ENCODE measurements at regions not wholly inside any gene's neighbourhood (a gene's known extent, or its start where the extent isn't known, plus 50 kb on each side); places are given as distances from the start of the nearest gene placed in this dataset.

DNA sequence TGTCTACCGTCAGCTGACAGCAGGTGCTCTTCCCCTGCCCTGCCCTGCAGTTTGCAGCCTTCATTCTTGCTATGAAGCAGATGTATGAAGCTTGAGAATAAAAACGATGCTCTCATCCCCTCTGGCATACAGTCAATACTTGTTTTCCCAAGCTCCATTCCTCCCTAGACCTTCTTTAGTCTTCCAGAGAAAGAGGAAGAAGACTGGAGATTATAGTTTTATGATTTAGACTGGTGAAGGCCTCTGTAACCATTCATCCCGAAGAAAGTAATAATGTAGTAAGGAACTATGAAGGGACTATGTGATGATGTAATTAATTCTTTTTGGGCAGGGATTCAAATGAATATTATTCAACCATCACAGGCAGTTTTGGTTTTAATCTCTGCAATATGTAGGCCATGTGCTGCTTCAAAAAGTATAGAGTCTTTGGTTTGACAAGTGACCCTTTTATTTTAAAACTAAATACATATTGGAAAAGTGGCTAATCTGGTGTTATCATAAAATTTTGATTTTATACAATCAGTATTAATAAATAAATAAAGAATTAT lies 242.4 kb upstream of the KIAA1217 start:
- Histone ChIP-seq H3K27ac (no peak overlapping the region), H3K4me1 (no peaks in the 10 kb centered on the region), H3K9me3 (no peaks in the 10 kb centered on the region), H3K36me3 (no peaks in the 10 kb centered on the region), H3K27me3 (no peaks in the 10 kb centered on the region), H3K4me3 (no peak overlapping the region)
- no peak for DNase-seq (ENCODE audit: low spot score in 2 of 2)
- intact Hi-C loops (cut with DNase I; ENCODE audit: low total_unique reads), result no loop called here
- no peak for TF ChIP-seq POLR2A (IDR thresholded peaks at IDR 0.05)
- no peak for TF ChIP-seq POLR2AphosphoS5 (IDR thresholded peaks at IDR 0.05)
- TF ChIP-seq, protein P1, sequence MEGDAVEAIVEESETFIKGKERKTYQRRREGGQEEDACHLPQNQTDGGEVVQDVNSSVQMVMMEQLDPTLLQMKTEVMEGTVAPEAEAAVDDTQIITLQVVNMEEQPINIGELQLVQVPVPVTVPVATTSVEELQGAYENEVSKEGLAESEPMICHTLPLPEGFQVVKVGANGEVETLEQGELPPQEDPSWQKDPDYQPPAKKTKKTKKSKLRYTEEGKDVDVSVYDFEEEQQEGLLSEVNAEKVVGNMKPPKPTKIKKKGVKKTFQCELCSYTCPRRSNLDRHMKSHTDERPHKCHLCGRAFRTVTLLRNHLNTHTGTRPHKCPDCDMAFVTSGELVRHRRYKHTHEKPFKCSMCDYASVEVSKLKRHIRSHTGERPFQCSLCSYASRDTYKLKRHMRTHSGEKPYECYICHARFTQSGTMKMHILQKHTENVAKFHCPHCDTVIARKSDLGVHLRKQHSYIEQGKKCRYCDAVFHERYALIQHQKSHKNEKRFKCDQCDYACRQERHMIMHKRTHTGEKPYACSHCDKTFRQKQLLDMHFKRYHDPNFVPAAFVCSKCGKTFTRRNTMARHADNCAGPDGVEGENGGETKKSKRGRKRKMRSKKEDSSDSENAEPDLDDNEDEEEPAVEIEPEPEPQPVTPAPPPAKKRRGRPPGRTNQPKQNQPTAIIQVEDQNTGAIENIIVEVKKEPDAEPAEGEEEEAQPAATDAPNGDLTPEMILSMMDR (IDR thresholded peaks at IDR 0.05), result no peak

DNA sequence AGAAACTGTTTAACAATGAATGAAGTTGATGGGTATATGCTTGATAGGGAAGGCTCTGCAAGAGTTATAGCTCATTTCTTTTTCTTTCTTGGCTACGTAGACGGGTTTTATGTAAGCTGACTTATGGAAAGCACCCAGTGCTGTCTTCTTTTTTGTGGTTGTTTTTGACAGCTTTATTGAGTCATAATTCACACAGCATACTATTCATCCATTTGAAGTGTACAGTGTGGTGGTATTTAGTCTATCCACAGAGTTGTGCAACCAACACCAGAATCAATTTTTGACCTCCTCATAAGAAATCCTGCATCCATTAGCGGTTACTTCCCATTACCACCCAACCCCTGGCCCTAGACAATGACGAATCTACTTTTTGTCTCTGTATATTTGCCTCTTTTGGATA lies 240.6 kb upstream of the KIAA1217 start:
- intact Hi-C loops (cut with DNase I; ENCODE audit: low total_unique reads), result no loop called here

DNA sequence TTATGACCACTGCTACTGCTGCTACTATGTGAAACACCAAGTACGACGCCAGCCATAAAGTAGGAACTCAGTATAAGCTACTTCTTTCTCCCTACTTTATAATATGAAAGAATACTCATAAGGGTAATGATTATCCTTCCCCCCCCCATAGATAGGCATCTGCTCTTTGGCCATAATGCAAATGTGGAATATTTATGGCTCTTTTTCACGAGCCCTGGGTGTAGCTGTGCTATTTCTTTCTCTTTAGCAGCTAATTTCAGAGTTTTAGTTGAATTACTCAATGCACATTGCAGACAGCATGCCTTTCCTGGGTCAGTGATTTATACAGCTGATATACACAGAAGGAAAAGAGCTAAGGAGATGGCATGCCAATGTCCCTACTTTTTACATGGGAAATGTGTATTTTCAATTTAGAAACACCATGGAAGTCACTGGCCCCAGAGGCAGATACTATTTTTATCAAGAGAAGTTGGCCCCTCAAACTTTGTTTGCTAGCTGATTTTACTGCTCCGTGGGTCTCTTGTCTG lies 234.1 kb upstream of the KIAA1217 start:
- intact Hi-C loops (cut with DNase I; ENCODE audit: low total_unique reads), result no loop called here
- Histone ChIP-seq H3K27me3 (no peaks in the 10 kb centered on the region), H3K9me3 (no peaks in the 10 kb centered on the region), H3K4me3 (no peak overlapping the region), H3K27ac (no peak overlapping the region), H3K4me1 (no peaks in the 10 kb centered on the region), H3K36me3 (no peaks in the 10 kb centered on the region)
- no peak for DNase-seq (ENCODE audit: low spot score in 2 of 2)
- TF ChIP-seq POLR2AphosphoS5 (IDR thresholded peaks at IDR 0.05), result no peak

More for the DNA sequence above, 240.6 kb upstream of the KIAA1217 start:
- Histone ChIP-seq H3K27ac (no peak overlapping the region), H3K4me1 (no peaks in the 10 kb centered on the region), H3K27me3 (no peaks in the 10 kb centered on the region), H3K4me3 (no peak overlapping the region), H3K36me3 (no peaks in the 10 kb centered on the region), H3K9me3 (no peaks in the 10 kb centered on the region)
- DNase-seq (ENCODE audit: low spot score in 2 of 2), result no peak
- no peak for TF ChIP-seq POLR2AphosphoS5 (IDR thresholded peaks at IDR 0.05)
- TF ChIP-seq, protein P1 (IDR thresholded peaks at IDR 0.05), result no peak
- no peak for TF ChIP-seq POLR2A (IDR thresholded peaks at IDR 0.05)

DNA sequence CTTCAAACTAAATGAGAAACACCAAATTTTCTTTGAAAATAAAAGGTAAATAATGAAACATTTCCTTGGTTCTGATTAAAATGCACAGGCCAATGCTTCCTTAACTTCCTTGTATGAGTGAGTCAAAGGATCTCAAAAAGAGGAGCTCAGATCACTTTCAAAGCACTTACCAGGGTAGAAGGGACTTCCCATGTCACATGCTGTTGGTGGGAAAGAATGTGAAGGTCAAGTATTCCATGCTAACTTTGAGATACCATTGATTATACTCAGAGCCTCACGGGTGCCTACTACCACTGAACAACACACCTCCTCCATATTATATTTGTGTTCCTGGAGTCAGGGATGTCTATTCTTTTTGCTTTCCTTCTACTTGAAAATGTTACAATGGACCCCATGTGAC lies 233.5 kb upstream of the KIAA1217 start:
- Histone ChIP-seq H3K36me3 (no peaks in the 10 kb centered on the region), H3K27me3 (no peaks in the 10 kb centered on the region), H3K4me3 (no peak overlapping the region), H3K9me3 (no peaks in the 10 kb centered on the region), H3K4me1 (no peaks in the 10 kb centered on the region), H3K27ac (no peak overlapping the region)
- no peak for DNase-seq (ENCODE audit: low spot score in 2 of 2)
- intact Hi-C loops (cut with DNase I; ENCODE audit: low total_unique reads), result no loop called here
- TF ChIP-seq, protein P1 (IDR thresholded peaks at IDR 0.05), result no peak
- no peak for TF ChIP-seq POLR2A (IDR thresholded peaks at IDR 0.05)

DNA sequence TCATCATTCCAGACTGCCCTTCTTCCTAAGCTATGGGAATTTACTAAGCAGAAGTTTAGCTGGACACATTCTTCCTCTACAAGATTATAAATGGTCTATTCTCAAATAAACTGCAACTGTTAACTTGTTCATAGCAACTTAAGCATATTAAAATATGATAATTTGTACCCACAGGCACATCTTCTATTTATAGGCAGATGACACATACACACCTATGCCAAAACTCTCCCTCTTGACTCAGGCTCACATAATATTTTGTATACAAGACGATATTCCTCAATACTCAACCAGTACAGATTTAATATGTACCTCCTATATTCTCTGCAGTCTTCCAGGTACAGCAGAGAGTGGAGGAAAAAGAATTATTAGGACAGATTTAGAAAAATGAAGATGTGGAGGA lies 232.7 kb upstream of the KIAA1217 start:
- TF ChIP-seq POLR2A (IDR thresholded peaks at IDR 0.05) (no peak), POLR2AphosphoS5 (IDR thresholded peaks at IDR 0.05) (no peak)
- TF ChIP-seq, protein P1 (IDR thresholded peaks at IDR 0.05), result no peak
- no peak for DNase-seq (ENCODE audit: low spot score in 2 of 2)
- Histone ChIP-seq H3K4me3 (no peak overlapping the region), H3K36me3 (no peaks in the 10 kb centered on the region), H3K4me1 (no peaks in the 10 kb centered on the region), H3K9me3 (no peaks in the 10 kb centered on the region), H3K27me3 (no peaks in the 10 kb centered on the region), H3K27ac (no peak overlapping the region)
- intact Hi-C loops (cut with DNase I; ENCODE audit: low total_unique reads), result no loop called here

DNA sequence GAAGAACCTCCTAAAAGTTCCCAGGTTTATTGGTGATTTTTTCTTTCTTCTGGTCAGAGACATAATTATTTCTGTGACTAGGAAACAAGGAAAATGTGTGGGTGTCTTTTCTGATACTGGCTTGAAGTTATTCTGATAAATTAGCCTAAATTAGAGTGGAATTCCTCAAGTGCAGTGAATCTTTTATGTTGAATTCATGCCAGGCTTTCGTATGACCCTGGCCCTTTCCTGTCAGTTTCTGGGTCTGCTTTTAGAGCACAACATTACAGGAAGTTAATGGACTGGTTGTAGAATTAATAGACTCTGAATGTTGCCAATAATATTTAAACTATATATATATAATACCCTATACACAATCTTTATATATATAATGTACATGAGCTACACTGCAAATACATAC lies 230.6 kb upstream of the KIAA1217 start:
- no peak overlapping the region for H3K27ac ChIP-seq
- intact Hi-C loops (cut with DNase I; ENCODE audit: low total_unique reads), result no loop called here
- no peak overlapping the region for H3K4me3 ChIP-seq
- H3K4me1 ChIP-seq, result no peaks in the 10 kb centered on the region
- no peak for DNase-seq (ENCODE audit: low spot score in 2 of 2)
- no peaks in the 10 kb centered on the region for H3K9me3 ChIP-seq
- no peaks in the 10 kb centered on the region for H3K36me3 ChIP-seq
- TF ChIP-seq POLR2A (IDR thresholded peaks at IDR 0.05), result no peak
- no peak for TF ChIP-seq POLR2AphosphoS5 (IDR thresholded peaks at IDR 0.05)
- TF ChIP-seq, protein P1 (IDR thresholded peaks at IDR 0.05), result no peak
- H3K27me3 ChIP-seq, result no peaks in the 10 kb centered on the region
